Ishikawa (cell line): ENCODE measurements at regions not wholly inside any gene's neighbourhood (a gene's known extent, or its start where the extent isn't known, plus 50 kb on each side); places are given as distances from the start of the nearest gene placed in this dataset.

Source experiments
- CEBPB ChIP-seq: IDR thresholded peaks from 2 replicates; pipeline ENCODE4 v1.6.1; 2012
- CREB1 ChIP-seq: IDR thresholded peaks from 2 replicates; pipeline ENCODE4 v1.6.1; 2012; ENCODE audit warnings: low read depth
- EGR1 ChIP-seq: IDR thresholded peaks from 2 replicates; pipeline ENCODE4 v1.6.1; 2012
- EP300 ChIP-seq: IDR thresholded peaks from 2 replicates; pipeline ENCODE4 v1.6.1; 2012; ENCODE audit warnings: borderline replicate concordance
- FOXM1 ChIP-seq: IDR thresholded peaks from 2 replicates; pipeline ENCODE4 v1.6.1; 2012; ENCODE audit warnings: low read depth, borderline replicate concordance
- NFIC ChIP-seq: IDR thresholded peaks from 2 replicates; pipeline ENCODE4 v1.6.1; 2012
- RAD21 ChIP-seq: IDR thresholded peaks from 2 replicates; pipeline ENCODE4 v1.6.1; 2012; ENCODE audit warnings: low read depth
- REST ChIP-seq: IDR thresholded peaks from 2 replicates; pipeline ENCODE4 v1.6.1; 2012; ENCODE audit warnings: low read depth, mild to moderate bottlenecking
- TAF1 ChIP-seq: IDR thresholded peaks from 2 replicates; pipeline ENCODE4 v1.6.1; 2012; ENCODE audit warnings: low read depth, mild to moderate bottlenecking
- TCF12 ChIP-seq: IDR thresholded peaks from 2 replicates; pipeline ENCODE4 v1.6.1; 2012; ENCODE audit warnings: low read depth
- TEAD4 ChIP-seq: IDR thresholded peaks from 2 replicates; pipeline ENCODE4 v1.6.1; 2012
- USF1 ChIP-seq: IDR thresholded peaks from 2 replicates; pipeline ENCODE4 v1.6.1; 2012
- YY1 ChIP-seq: IDR thresholded peaks from 2 replicates; pipeline ENCODE4 v1.6.1; 2012; ENCODE audit warnings: low read depth
- ZBTB7A ChIP-seq: IDR thresholded peaks from 2 replicates; pipeline ENCODE4 v1.6.1; 2012; ENCODE audit warnings: low read depth
- TF ChIP-seq, protein P1 (sequence below): IDR thresholded peaks from 2 replicates; pipeline ENCODE4 v1.6.1; 2012

GRCh38 chr3:194051366-194052149 lies 84.4 kb upstream of the HES1 start:
- TF ChIP-seq TEAD4 (no peak), USF1 (no peak), TAF1 (no peak), TCF12 (no peak), CEBPB (no peak), EGR1 (no peak), YY1 (no peak), REST (no peak), EP300 (no peak), CREB1 (no peak)

DNA sequence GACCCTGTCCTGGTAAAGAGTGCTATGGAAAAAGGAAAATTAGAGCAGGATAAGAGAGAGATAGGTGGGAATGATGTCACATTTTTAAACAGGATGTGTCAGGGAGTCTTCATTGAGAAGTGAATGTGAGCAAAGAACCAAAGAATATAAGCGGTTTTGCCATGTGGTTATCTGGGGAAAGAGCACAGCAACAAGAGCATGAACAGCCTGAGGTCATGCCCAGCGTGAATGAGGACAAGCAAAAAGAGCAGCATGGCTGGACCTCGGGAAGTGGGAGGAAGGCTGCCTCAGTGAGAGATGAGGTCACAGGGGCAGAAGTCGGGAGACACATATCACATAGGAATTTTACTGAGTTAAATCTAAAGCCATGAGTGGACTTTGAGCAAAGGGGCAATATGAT lies 82.8 kb upstream of the HES1 start:
- TF ChIP-seq TEAD4 (no peak), EGR1 (no peak), ZBTB7A (no peak), FOXM1 (no peak), EP300 (no peak), TCF12 (no peak)
- TF ChIP-seq, protein P1, sequence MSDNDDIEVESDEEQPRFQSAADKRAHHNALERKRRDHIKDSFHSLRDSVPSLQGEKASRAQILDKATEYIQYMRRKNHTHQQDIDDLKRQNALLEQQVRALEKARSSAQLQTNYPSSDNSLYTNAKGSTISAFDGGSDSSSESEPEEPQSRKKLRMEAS, result no peak

DNA sequence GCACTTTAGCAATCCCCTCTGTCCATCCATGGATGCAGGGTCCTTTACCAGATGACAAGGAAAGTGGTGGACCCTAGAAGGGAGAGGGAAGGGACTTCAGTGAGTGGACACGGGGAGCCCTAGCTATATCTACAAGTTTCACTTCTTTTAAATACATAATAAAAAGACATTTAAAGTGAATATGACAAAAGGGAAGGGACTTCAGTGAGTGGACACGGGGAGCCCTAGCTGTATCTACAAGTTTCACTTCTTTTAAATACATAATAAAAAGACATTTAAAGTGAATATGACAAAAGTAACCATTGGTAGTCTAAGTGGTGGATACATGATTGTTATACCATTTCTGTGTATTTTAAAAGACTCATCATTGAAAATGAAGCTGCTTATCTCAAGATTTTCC lies 81.9 kb upstream of the HES1 start:
- TF ChIP-seq NFIC (no peak), ZBTB7A (no peak)

DNA sequence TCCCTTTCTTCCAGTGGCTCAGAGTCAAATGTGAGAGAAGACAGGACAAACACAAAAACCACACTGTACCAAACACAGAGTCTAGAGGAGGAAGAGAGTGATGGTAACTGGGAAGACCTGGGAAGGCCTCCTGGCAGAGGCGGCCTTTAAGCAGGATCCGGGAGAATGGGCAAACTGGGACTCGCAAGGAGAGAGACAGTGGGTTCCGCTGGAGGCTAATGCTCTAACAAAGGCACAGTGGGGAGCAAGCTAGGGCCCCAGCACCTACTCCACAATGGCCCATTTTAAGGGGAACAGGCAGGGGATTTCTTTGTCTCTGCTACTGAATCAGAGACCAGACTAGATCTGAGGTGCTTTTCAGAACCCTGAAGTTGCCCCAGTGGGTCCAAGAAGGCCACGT lies 81.4 kb upstream of the HES1 start:
- TF ChIP-seq FOXM1, result no peak
- no peak for TF ChIP-seq TCF12
- TF ChIP-seq USF1, result no peak
- TF ChIP-seq NFIC, result no peak
- TF ChIP-seq ZBTB7A, result no peak
- TF ChIP-seq TEAD4, result no peak
- no peak for TF ChIP-seq EP300
- no peak for TF ChIP-seq EGR1
- no peak for TF ChIP-seq CREB1
- no peak for TF ChIP-seq YY1
- no peak for TF ChIP-seq TAF1
- no peak for TF ChIP-seq CEBPB
- no peak for TF ChIP-seq REST
- TF ChIP-seq, protein P1, result no peak
- no peak for TF ChIP-seq RAD21

- TF ChIP-seq CEBPB, result no peak
- no peak for TF ChIP-seq ZBTB7A
- no peak for TF ChIP-seq TCF12
- no peak for TF ChIP-seq TEAD4
- TF ChIP-seq TAF1, result no peak
- TF ChIP-seq USF1, result no peak
- TF ChIP-seq REST, result no peak
- TF ChIP-seq RAD21, result no peak
- TF ChIP-seq NFIC, result no peak
- TF ChIP-seq, protein P1, result no peak
- TF ChIP-seq CREB1, result no peak
- no peak for TF ChIP-seq EP300
- TF ChIP-seq YY1, result no peak
Measured at GRCh38 chr3:194054961-194055360, 81.0 kb upstream of the HES1 start.
